MG63 (cell line): ENCODE measurements at regions not wholly inside any gene's neighbourhood (a gene's known extent, or its start where the extent isn't known, plus 50 kb on each side); places are given as distances from the start of the nearest gene placed in this dataset.
"Not testable (repeated sequence)": the region's sequence is repeated elsewhere in the genome, so short reads cannot be mapped to it uniquely, and the experiment has no call there.

Source experiments
- DNase-seq: peaks from one replicate; pipeline ENCODE4 v3.0.0-alpha.2; 2020
- H3K27me3 ChIP-seq: fragments of 250-450 bp; sonication (Bioruptor Pico); 2 replicates; pipeline ENCODE4 v1.5.1; 2020; ENCODE audit warnings: mild to moderate bottlenecking, moderate library complexity
- H3K36me3 ChIP-seq: fragments of 250-450 bp; sonication (Bioruptor Pico); 2 replicates; pipeline ENCODE4 v1.5.1; 2020; ENCODE audit warnings: mild to moderate bottlenecking, moderate library complexity
- H3K4me3 ChIP-seq: fragments of 250-450 bp; sonication (Bioruptor Pico); 2 replicates; pipeline ENCODE4 v1.5.1; 2020; ENCODE audit warnings: mild to moderate bottlenecking, moderate library complexity
- H3K9me3 ChIP-seq: fragments of 250-450 bp; sonication (Bioruptor Pico); 2 replicates; pipeline ENCODE4 v1.5.1; 2020; ENCODE audit warnings: mild to moderate bottlenecking, moderate library complexity

DNA sequence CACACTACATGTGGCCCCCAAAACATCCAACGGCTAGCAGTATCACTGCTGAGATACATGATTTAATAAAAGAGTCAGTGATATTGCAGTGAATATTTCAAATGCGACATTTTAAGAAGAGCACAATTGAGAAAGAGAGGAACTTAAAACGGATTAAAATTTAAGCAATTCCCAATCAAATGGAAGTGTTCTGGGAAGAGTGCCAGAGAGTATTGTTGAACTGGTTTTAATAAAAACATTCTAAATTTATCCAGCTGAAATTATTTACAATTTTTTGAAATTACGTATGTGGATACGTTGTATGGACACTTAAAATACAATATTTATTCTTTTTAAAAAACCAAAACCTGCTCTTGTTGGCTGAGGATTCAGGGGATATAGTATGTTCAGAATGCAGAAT is 117.7 kb downstream of the C3orf38 start:
- no peaks in the 10 kb centered on the region for H3K9me3 ChIP-seq
- H3K4me3 ChIP-seq: no peak overlapping the region
- DNase-seq: no peak
- no peaks in the 10 kb centered on the region for H3K27me3 ChIP-seq
- no peaks in the 10 kb centered on the region for H3K36me3 ChIP-seq

GRCh38 chr3:88267847-88268246 is 118.1 kb downstream of the C3orf38 start:
- H3K27me3 ChIP-seq: no peaks in the 10 kb centered on the region
- H3K36me3 ChIP-seq: no peaks in the 10 kb centered on the region
- no peak overlapping the region for H3K4me3 ChIP-seq
- no peak for DNase-seq
- H3K9me3 ChIP-seq: no peaks in the 10 kb centered on the region

GRCh38 chr3:88280326-88280725 is 130.6 kb downstream of the C3orf38 start:
- Histone ChIP-seq H3K36me3 (no peaks in the 10 kb centered on the region), H3K27me3 (no peaks in the 10 kb centered on the region), H3K4me3 (no peak overlapping the region), H3K9me3 (no peaks in the 10 kb centered on the region)
- DNase-seq: no peak

GRCh38 chr3:88282528-88283241 is 132.9 kb downstream of the C3orf38 start:
- Histone ChIP-seq H3K4me3 (no peak overlapping the region), H3K36me3 (no peaks in the 10 kb centered on the region), H3K27me3 (no peaks in the 10 kb centered on the region), H3K9me3 (no peaks in the 10 kb centered on the region)
- DNase-seq: no peak

DNA sequence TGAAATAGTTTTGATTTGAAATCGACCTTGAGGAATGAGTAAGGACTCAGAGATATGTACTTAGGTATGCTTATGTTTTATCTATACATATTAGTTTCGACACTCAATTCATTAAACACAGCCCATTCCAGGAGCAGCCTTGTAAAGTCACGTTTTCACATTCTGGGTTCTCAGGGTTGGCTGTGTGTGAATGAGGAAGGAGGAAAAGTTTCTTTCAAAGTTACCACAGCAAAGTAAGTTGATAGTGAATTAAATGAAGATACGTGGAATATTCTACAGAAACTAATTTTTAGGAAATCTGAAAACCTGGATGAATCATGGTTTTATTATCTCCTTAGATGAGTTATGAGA is 133.5 kb downstream of the C3orf38 start:
- no peak overlapping the region for H3K4me3 ChIP-seq
- no peaks in the 10 kb centered on the region for H3K9me3 ChIP-seq
- no peak for DNase-seq
- H3K27me3 ChIP-seq: no peaks in the 10 kb centered on the region
- H3K36me3 ChIP-seq: no peaks in the 10 kb centered on the region

DNA sequence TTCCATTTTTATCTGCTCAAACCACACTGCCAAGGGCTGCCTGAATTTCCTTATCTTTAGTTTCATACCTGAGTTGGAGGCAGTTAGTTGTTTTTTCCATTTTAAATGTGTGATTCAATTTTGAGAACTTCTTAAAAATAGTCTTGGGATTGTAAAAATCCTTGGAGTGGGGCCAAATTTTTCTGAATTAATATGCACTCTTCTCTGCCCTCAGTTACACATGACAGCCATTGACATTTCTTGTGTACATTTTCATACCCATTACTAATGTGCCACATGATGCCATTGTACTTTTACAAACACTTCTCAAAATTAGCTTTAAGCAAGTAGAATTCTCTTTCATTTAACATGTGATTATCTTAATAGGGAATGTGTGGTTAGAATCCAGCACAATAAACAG is 141.7 kb downstream of the C3orf38 start:
- H3K4me3 ChIP-seq: no peak overlapping the region
- H3K36me3 ChIP-seq: no peaks in the 10 kb centered on the region
- DNase-seq: no peak
- H3K27me3 ChIP-seq: no peaks in the 10 kb centered on the region
- no peaks in the 10 kb centered on the region for H3K9me3 ChIP-seq

DNA sequence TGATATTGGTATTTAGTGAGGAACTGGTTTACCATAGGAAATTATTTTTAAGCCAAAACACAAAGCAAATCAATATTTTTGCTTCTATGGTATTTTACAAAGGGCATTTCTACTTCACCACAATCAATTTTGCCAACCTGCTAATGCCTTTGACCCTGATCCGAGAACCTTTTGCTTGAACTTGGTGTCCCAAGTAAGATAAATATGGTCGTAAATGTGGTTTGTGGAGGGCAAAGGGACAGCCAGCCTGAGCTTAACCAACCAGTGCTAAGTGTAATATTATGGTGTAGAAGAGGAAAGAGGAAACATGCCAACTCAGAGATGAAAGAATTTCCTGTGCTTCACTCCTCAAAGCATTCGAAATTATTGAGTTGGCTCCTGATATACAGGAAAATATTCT is 148.4 kb downstream of the C3orf38 start:
- no peaks in the 10 kb centered on the region for H3K27me3 ChIP-seq

DNA sequence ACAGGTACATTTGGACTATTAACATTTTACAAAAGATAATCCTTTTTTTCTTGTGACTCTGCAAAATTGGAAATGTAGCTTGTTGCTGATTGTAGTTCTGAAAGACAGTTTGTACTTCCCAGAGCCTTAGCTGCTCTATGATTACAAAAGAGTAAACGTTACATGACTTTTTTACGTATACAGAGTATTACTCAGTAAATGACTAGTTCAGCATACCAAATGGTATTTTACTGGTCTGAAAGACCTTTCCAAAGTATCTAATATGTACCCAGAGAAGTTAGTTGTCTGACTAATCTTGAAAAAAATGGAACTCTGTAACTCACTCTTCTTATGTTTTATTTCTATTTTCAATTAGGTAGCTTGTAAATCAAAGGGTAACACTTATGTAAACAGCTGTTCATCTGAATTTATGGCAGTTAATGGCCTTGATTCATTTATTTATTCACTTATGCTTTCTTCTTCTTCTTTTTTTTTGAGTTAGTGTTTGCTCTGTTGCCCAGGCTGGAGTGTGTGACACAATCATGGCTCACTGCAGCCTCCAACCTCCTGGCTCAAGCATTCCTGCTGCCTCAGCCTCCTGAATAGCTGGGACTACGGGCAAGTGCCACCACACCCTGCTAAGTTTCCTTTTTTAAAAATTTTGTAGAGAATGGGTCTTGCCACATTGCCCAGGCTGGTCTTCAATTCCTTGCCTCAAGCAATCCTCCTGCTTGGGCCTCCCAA is 151.7 kb downstream of the C3orf38 start:
- Histone ChIP-seq H3K36me3 (no peaks in the 10 kb centered on the region), H3K27me3 (no peaks in the 10 kb centered on the region), H3K9me3 (no peaks in the 10 kb centered on the region), H3K4me3 (no peak overlapping the region)
- peak; percentile 28 for DNase-seq

More for the DNA sequence above, 148.4 kb downstream of the C3orf38 start:
- DNase-seq: no peak
- Histone ChIP-seq H3K36me3 (no peaks in the 10 kb centered on the region), H3K9me3 (no peaks in the 10 kb centered on the region), H3K4me3 (no peak overlapping the region)

GRCh38 chr3:88301996-88302393 is 152.2 kb downstream of the C3orf38 start:
- H3K9me3 ChIP-seq: no peaks in the 10 kb centered on the region

GRCh38 chr3:88303331-88303904 is 153.7 kb downstream of the C3orf38 start:
- H3K9me3 ChIP-seq, H3K27me3 ChIP-seq, H3K4me3 ChIP-seq, H3K36me3 ChIP-seq, DNase-seq: not testable (repeated sequence)

More at GRCh38 chr3:88301996-88302393, 152.2 kb downstream of the C3orf38 start:
- no peaks in the 10 kb centered on the region for H3K36me3 ChIP-seq
- H3K4me3 ChIP-seq: no peak overlapping the region
- DNase-seq: no peak
- H3K27me3 ChIP-seq: no peaks in the 10 kb centered on the region

DNA sequence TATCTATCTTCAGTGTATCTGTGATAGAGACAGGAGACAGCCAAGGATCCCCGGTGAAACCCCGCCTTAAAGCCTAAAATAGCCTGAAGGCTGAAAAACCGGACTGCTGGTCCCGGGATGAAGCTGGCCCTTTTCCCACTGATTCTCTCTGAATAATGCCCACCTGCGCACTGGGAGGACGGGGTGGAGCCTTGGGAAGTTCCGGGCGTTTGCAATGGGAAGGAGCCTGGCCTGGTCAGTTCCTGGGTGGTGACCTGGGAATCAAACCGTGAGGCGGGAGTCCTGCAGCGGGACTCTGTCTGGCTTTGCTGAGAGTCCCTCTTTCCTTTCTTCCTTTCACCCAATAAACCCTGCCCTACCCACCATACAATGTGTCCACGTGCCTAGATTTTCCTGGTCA is 157.9 kb downstream of the C3orf38 start:
- no peak for DNase-seq
- Histone ChIP-seq H3K36me3 (no peaks in the 10 kb centered on the region), H3K4me3 (no peak overlapping the region), H3K27me3 (no peaks in the 10 kb centered on the region), H3K9me3 (no peaks in the 10 kb centered on the region)

- H3K36me3 ChIP-seq: no peaks in the 10 kb centered on the region
- H3K9me3 ChIP-seq: no peaks in the 10 kb centered on the region
- no peaks in the 10 kb centered on the region for H3K27me3 ChIP-seq
- H3K4me3 ChIP-seq: no peak overlapping the region
- DNase-seq: no peak
Observed at GRCh38 chr3:88311826-88312225, 162.1 kb downstream of the C3orf38 start.

- no peak for DNase-seq
- Histone ChIP-seq H3K27me3 (no peaks in the 10 kb centered on the region), H3K4me3 (no peak overlapping the region)
Observed at GRCh38 chr3:88312256-88312655, 162.5 kb downstream of the C3orf38 start.

GRCh38 chr3:88318067-88318466 is 168.3 kb downstream of the C3orf38 start:
- no peak overlapping the region for H3K4me3 ChIP-seq
- H3K27me3 ChIP-seq: no peaks in the 10 kb centered on the region
- no peaks in the 10 kb centered on the region for H3K9me3 ChIP-seq
- no peak for DNase-seq
- no peaks in the 10 kb centered on the region for H3K36me3 ChIP-seq

More at GRCh38 chr3:88312256-88312655, 162.5 kb downstream of the C3orf38 start:
- Histone ChIP-seq H3K9me3 (no peaks in the 10 kb centered on the region), H3K36me3 (no peaks in the 10 kb centered on the region)

- no peaks in the 10 kb centered on the region for H3K27me3 ChIP-seq
- no peak for DNase-seq
- H3K36me3 ChIP-seq: no peaks in the 10 kb centered on the region
- no peaks in the 10 kb centered on the region for H3K9me3 ChIP-seq
- H3K4me3 ChIP-seq: no peak overlapping the region
Observed at GRCh38 chr3:88321363-88322050, 171.7 kb downstream of the C3orf38 start.

GRCh38 chr3:88324788-88325187 is 175.0 kb downstream of the C3orf38 start:
- Histone ChIP-seq H3K27me3 (no peaks in the 10 kb centered on the region), H3K36me3 (no peaks in the 10 kb centered on the region), H3K9me3 (no peaks in the 10 kb centered on the region), H3K4me3 (no peak overlapping the region)
- no peak for DNase-seq

DNA sequence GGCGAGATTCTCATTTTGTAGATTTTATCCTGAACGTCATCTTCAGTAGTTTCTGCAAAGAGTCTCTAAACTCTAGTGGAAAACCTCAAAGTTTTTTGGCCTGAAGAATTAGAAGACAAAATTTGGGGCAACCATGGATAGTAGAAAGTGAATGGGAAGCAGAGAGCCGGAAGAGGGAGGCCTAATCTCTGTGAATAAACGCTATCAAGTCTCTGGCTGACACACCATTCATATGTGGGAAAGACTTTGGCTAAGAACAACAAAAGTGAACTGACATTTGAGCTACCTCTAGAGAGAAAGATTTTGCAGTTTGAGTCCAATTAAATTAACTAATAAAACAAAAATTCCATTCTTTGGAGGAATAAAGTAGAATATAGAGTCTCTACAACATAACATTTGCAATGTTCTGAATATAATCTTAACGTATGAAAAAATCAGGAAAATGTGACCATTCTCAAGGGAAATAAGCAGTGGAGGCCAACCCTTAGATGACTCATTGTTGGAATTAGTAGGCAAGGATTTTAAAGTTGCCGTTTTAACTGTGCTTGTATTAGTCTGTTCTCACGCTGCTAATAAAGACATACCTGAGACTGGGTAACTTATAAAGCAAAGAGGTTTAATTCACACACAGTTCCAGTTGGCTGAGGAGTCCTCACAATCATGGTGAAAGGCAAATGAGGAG is 184.6 kb downstream of the C3orf38 start:
- DNase-seq: no peak
- H3K36me3 ChIP-seq: no peaks in the 10 kb centered on the region

More for the DNA sequence above, 184.6 kb downstream of the C3orf38 start:
- H3K27me3 ChIP-seq: no peaks in the 10 kb centered on the region
- H3K4me3 ChIP-seq: no peak overlapping the region
- H3K9me3 ChIP-seq: no peaks in the 10 kb centered on the region
